Liver (tissue), 8 donors: ENCODE measurements at regions not wholly inside any gene's neighbourhood (a gene's known extent, or its start where the extent isn't known, plus 50 kb on each side); places are given as distances from the start of the nearest gene placed in this dataset.

Source experiments
- DNase-seq: peaks from one replicate; pipeline ENCODE4 v3.0.0-alpha.2; 2017; ENCODE audit warnings: low spot score
- H3K27ac ChIP-seq, 2 donors: one replicate each; pipeline ENCODE4 v1.7.0; 2013; ENCODE audit warnings: inconsistent platforms in 2 of 2, low read length in 2 of 2, control low read depth in 1 of 2, low read depth in 1 of 2, mild to moderate bottlenecking in 1 of 2
- H3K27me3 ChIP-seq, 4 donors: one replicate each; pipeline versions ENCODE4 v1.6.1 to v1.7.0; 2013; ENCODE audit warnings: low read length in 3 of 4, inconsistent platforms in 1 of 4, mild to moderate bottlenecking in 1 of 4, moderate library complexity in 1 of 4; ENCODE audit not compliant: control insufficient read depth in 4 of 4, insufficient read depth in 4 of 4
- H3K36me3 ChIP-seq, 4 donors: one replicate each; pipeline versions ENCODE4 v1.6.1 to v1.7.0; 2013; ENCODE audit warnings: low read length in 3 of 4, mild to moderate bottlenecking in 3 of 4, low read depth in 1 of 4, moderate library complexity in 1 of 4; ENCODE audit not compliant: control insufficient read depth in 4 of 4, insufficient read depth in 3 of 4
- H3K4me1 ChIP-seq, 4 donors: one replicate each; pipeline versions ENCODE4 v1.6.1 to v1.7.0; 2013; ENCODE audit warnings: low read length in 3 of 4, mild to moderate bottlenecking in 3 of 4, moderate library complexity in 1 of 4; ENCODE audit not compliant: control insufficient read depth in 4 of 4, insufficient read depth in 4 of 4
- H3K4me3 ChIP-seq, 3 donors: one replicate each; pipeline versions ENCODE4 v1.6.1 to v1.7.0; 2013; ENCODE audit warnings: low read length in 3 of 3, control low read depth in 1 of 3, low read depth in 1 of 3, mild to moderate bottlenecking in 1 of 3
- H3K9ac ChIP-seq, 2 donors: one replicate each; pipeline ENCODE4 v1.7.0; 2013; ENCODE audit warnings: low read length in 2 of 2, mild to moderate bottlenecking in 2 of 2, moderate library complexity in 2 of 2, control low read depth in 1 of 2, low read depth in 1 of 2
- H3K9me3 ChIP-seq, 4 donors: one replicate each; pipeline versions ENCODE4 v1.6.1 to v1.7.0; 2013; ENCODE audit warnings: low read length in 3 of 4; ENCODE audit not compliant: control insufficient read depth in 4 of 4
- ATF3 ChIP-seq: IDR thresholded peaks from 2 replicates; pipeline ENCODE4 v1.6.1; 2016; ENCODE audit warnings: antibody characterized with exemption
- CTCF ChIP-seq: fragments of 150-350 bp; IDR thresholded peaks from 2 replicates; pipeline ENCODE4 v1.5.1; 2017; ENCODE audit warnings: improper control_type of control experiment, low read depth, low read length; ENCODE audit not compliant: missing input control
- EGR1 ChIP-seq, 2 donors: IDR thresholded peaks; 2 replicates each; pipeline ENCODE4 v1.6.1; 2016 to 2018; ENCODE audit warnings: antibody characterized with exemption in 2 of 2, low read depth in 2 of 2
- FOXA1 ChIP-seq: IDR thresholded peaks from 2 replicates; pipeline ENCODE4 v1.6.1; 2016; ENCODE audit warnings: antibody characterized with exemption
- FOXA2 ChIP-seq: IDR thresholded peaks from 2 replicates; pipeline ENCODE4 v1.6.1; 2016; ENCODE audit warnings: antibody characterized with exemption
- GABPA ChIP-seq, 2 donors: IDR thresholded peaks in 1 of 2; conservative IDR thresholded peaks in 1 of 2; 2 replicates each; pipeline ENCODE4 v1.6.1; 2016; ENCODE audit warnings: antibody characterized with exemption in 2 of 2, mild to moderate bottlenecking in 1 of 2, moderate library complexity in 1 of 2
- HNF4A ChIP-seq, 2 donors: conservative IDR thresholded peaks; 2 replicates each; pipeline ENCODE4 v1.6.1; 2016; ENCODE audit warnings: antibody characterized with exemption in 2 of 2, mild to moderate bottlenecking in 2 of 2
- HNF4G ChIP-seq: IDR thresholded peaks from 2 replicates; pipeline ENCODE4 v1.6.1; 2016; ENCODE audit warnings: antibody characterized with exemption
- JUND ChIP-seq, 2 donors: IDR thresholded peaks; 2 replicates each; pipeline ENCODE4 v1.6.1; 2016; ENCODE audit warnings: antibody characterized with exemption in 2 of 2
- MAX ChIP-seq: IDR thresholded peaks from 2 replicates; pipeline ENCODE4 v1.6.1; 2016; ENCODE audit warnings: antibody characterized with exemption
- NR2F2 ChIP-seq: IDR thresholded peaks from 2 replicates; pipeline ENCODE4 v1.6.1; 2016; ENCODE audit warnings: antibody characterized with exemption
- RAD21 ChIP-seq, 2 donors: IDR thresholded peaks; 2 replicates each; pipeline ENCODE4 v1.6.1; 2016; ENCODE audit warnings: antibody characterized with exemption in 2 of 2, mild to moderate bottlenecking in 2 of 2
- REST ChIP-seq: IDR thresholded peaks from 2 replicates; pipeline ENCODE4 v1.6.1; 2016; ENCODE audit warnings: antibody characterized with exemption, mild to moderate bottlenecking
- RXRA ChIP-seq, 2 donors: IDR thresholded peaks; 2 replicates each; pipeline ENCODE4 v1.6.1; 2017 to 2018; ENCODE audit warnings: antibody characterized with exemption in 2 of 2, mild to moderate bottlenecking in 1 of 2
- SP1 ChIP-seq: IDR thresholded peaks from 2 replicates; pipeline ENCODE4 v1.6.1; 2018; ENCODE audit warnings: antibody characterized with exemption, mild to moderate bottlenecking
- TAF1 ChIP-seq: conservative IDR thresholded peaks from 2 replicates; pipeline ENCODE4 v1.6.1; 2016; ENCODE audit warnings: antibody characterized with exemption, mild to moderate bottlenecking
- YY1 ChIP-seq: IDR thresholded peaks from 2 replicates; pipeline ENCODE4 v1.6.1; 2016; ENCODE audit warnings: antibody characterized with exemption, mild to moderate bottlenecking
- ZBTB33 ChIP-seq: IDR thresholded peaks from 2 replicates; pipeline ENCODE4 v1.6.1; 2016; ENCODE audit warnings: antibody characterized with exemption
- WGBS: extraction: QIAGEN DNeasy Blood & Tissue Kit; methylation state at CpG from one replicate; pipeline ENCODE4 v1.1.7; 2013; 5-methylcytosine and 5-hydroxymethylcytosine counted together
- donor health status: healthy.
- donor health status: healthy.
- donor health status: healthy.
- donor health status: healthy.
- donor health status: healthy.

- peaks cover 0 to 2% (median 0%) of the 10 kb centered on the region in 4 donors for H3K9me3 ChIP-seq
- no peak overlapping the region for H3K27ac ChIP-seq
- no peaks in the 10 kb centered on the region for H3K27me3 ChIP-seq
- DNase-seq, result no peak
- no peak overlapping the region for H3K4me3 ChIP-seq
- H3K36me3 ChIP-seq, result no peaks in the 10 kb centered on the region
- no peaks in the 10 kb centered on the region for H3K4me1 ChIP-seq
- 44% methylated on average over 1 of the region's 1 CpG for WGBS
- H3K9ac ChIP-seq, result no peak overlapping the region
- TF ChIP-seq JUND (IDR thresholded peaks at IDR 0.05) (no peak), CTCF (no peak), GABPA (IDR thresholded peaks at IDR 0.05 in 1 of 2, conservative IDR thresholded peaks at IDR 0.05 in 1 of 2) (no peak), RAD21 (IDR thresholded peaks at IDR 0.05) (no peak), HNF4A (conservative IDR thresholded peaks at IDR 0.05) (no peak), ZBTB33 (no peak), REST (no peak), TAF1 (no peak), MAX (no peak), FOXA1 (no peak), ATF3 (no peak), SP1 (no peak), FOXA2 (no peak), HNF4G (no peak), RXRA (IDR thresholded peaks at IDR 0.05) (no peak), EGR1 (IDR thresholded peaks at IDR 0.05; ENCODE audit: low read depth in 2 of 2) (no peak), YY1 (no peak), NR2F2 (no peak)
Observed at GRCh38 chr3:88478460-88478859, 328.7 kb downstream of the C3orf38 start.
